Bone marrow (tissue), 2 donors: ENCODE measurements at regions not wholly inside any gene's neighbourhood (a gene's known extent, or its start where the extent isn't known, plus 50 kb on each side); places are given as distances from the start of the nearest gene placed in this dataset.
"Not testable (repeated sequence)": the region's sequence is repeated elsewhere in the genome, so short reads cannot be mapped to it uniquely, and the experiment has no call there.

Experiments used
- DNase-seq, 2 donors: peaks; one replicate each; lab custom pipeline; 2025; lab: John Stamatoyannopoulos, UW

DNA sequence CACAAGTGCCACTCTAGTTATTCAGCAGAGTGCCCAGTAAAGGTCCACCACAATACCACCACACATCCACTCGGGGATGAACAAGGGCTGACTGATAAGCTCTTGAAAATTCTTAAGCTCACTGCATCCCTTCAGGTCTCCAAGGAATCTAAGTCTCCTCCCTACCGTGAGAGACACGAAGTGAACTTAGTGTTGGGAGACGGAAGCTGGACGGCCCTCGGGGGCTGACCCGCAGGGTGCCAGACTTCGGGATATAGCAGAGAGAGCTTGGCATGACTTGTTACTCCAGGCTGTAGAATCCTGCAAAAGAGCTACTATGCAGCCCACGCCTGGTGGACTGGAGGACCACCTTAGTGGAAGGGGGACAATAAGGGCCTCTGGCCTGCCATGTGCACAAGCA lies 75.1 kb downstream of the LYZL1 start:
- not testable (repeated sequence) for DNase-seq

DNA sequence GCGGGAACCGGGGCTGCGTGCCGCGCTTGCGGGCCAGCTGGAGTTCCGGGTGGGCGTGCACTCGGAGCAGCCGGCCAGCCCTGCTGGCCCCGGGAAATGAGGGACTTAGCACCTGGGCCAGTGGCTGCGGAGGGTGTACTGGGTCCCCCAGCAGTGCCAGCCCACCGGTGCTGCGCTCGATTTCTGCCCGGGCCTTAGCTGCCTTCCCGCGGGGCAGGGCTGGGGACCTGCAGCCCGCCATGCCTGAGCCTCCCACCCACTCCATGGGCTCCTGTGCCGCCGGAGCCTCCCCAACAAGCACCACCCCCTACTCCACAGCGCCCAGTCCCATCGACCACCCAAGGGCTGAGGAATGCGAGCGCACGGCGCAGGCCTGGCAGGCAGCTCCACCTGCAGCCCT lies 77.3 kb downstream of the LYZL1 start:
- DNase-seq = not testable (repeated sequence)

DNA sequence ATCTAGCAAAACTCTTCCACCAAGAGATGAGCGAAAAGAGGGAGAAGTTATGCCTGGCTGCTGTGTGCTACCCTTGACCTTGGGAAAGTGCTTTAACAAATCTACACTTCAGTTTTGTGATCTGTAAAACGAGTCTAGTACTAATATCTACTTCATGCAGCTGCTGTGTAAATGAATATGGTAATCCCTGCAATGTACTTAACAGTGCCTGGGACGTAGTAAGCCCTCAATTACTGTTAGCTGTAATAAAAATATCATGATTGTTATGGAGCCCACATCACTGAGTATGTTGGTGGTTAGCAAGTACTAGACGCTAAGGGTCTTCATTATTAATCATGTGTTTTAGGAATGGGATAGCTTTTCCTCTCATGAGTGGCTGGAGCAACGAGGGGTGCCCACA lies 80.5 kb downstream of the LYZL1 start:
- DNase-seq = no peak

GRCh38 chr10:29370097-29371092 lies 81.5 kb downstream of the LYZL1 start:
- DNase-seq = no peak

GRCh38 chr10:29372920-29373319 lies 84.0 kb downstream of the LYZL1 start:
- no peak for DNase-seq

GRCh38 chr10:29374162-29374561 lies 85.3 kb downstream of the LYZL1 start:
- no peak for DNase-seq

GRCh38 chr10:29375888-29376287 lies 87.0 kb downstream of the LYZL1 start:
- no peak for DNase-seq

GRCh38 chr10:29377333-29377961 lies 88.6 kb downstream of the LYZL1 start:
- peak in 1 of 2 donors; percentile 6 for DNase-seq

DNA sequence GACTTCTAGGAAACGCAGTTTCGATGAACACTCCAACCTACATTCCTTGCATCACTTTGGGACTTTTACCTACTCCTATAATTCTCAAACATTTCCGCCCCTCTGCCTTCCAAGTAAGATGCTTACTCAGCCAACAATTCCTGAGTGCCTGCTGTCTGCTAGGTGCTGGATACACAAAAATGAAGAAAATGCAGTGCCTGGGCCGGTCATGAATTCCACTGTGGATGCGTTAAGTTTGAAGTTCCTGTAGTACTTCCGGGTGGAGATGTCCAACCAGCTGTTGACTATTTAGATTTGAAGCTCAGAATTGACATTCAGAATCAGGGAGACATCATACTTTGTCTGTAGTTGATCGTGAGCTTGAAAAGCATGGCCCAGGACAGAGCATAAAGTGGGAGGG lies 89.2 kb downstream of the LYZL1 start:
- no peak for DNase-seq

DNA sequence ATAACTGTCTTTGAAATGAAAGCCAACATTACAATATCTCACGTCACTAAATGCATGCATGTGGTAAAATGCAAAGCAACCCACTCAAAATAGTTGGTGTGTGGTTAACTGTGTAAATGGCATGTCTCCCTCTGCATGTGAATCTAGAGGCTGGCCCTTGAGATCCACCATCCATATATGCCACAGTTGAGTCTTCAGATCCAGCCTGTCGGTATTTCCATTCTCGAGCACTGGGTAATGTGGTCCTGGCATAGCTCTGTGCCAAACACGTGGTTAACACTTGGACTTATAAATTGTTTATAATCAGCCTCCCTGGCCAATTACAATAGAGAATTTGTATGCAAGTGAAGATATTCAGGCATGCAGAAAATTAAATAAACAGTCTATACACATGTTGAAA lies 90.3 kb downstream of the LYZL1 start:
- DNase-seq = no peak

- DNase-seq = not testable (repeated sequence)
Measured at GRCh38 chr10:29379777-29380598, 91.1 kb downstream of the LYZL1 start.

GRCh38 chr10:29380599-29381511 lies 92.0 kb downstream of the LYZL1 start:
- not testable (repeated sequence) for DNase-seq

DNA sequence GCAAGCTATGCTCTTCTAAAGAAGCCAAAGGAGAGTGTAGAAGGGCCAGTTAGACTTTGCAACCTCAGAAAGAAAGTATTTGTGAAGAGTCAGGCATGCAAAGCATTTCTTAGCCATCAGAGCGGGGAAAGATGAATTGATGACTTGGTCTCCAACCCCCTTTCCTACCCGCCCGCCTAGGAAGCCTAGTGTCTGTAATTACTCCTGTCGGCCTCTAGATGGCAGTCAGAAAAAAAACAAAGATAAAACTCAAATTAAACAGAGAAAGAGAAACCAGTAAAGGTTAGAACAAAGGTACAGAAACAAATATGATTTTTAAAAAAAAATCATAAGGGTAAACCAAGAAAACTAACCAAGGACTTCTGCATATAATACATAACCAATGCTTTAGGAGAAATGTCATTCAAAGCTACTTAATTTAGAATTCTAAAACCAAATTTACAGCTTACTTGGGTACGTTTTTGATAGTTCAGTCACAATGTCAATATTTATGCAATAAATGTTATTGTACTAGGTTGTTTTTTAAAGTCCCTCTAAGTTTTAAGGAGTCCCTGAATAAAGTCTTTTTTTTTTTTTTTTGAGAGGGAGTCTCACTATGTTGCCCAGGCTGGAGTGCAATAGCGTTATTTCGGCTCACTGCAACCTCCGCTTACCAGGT lies 97.6 kb downstream of the LYZL1 start:
- DNase-seq = peak in 1 of 2 donors; percentile 54

- no peak for DNase-seq
Measured at GRCh38 chr10:29387269-29387668, 98.4 kb downstream of the LYZL1 start.

GRCh38 chr10:29388112-29388511 lies 99.2 kb downstream of the LYZL1 start:
- DNase-seq = not testable (repeated sequence)

- DNase-seq = no peak
Measured at GRCh38 chr10:29389493-29389892, 100.6 kb downstream of the LYZL1 start.

DNA sequence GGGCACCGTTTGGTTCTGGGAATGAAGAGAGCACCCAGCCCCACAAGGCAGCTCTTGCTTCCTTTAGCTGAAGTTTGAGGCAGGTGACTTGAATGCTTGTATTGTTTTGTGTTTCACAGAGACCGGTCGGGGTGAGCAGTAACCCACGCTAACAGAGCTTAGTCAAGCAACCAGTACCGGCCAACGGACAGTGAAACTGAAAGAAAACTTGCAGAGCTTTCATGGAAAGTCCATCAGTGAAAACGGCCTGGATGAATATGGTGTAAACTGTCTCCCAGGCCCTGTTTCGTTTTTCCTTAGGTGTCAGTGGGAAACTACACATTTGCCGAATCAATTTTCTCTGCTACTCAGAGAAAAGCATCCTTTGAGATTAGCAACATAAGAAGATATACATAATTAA lies 101.1 kb downstream of the LYZL1 start:
- no peak for DNase-seq

GRCh38 chr10:29392376-29393021 lies 103.6 kb downstream of the LYZL1 start:
- DNase-seq = peak in 1 of 2 donors; percentile 3

- DNase-seq = no peak
Measured at GRCh38 chr10:29394321-29394932, 105.6 kb downstream of the LYZL1 start.

GRCh38 chr10:29395409-29395808 lies 106.5 kb downstream of the LYZL1 start:
- no peak for DNase-seq
